Stomach (tissue), 4 donors: ENCODE measurements at regions not wholly inside any gene's neighbourhood (a gene's known extent, or its start where the extent isn't known, plus 50 kb on each side); places are given as distances from the start of the nearest gene placed in this dataset.

Experiments
- CTCF ChIP-seq, 7 experiments: fragments of 450-650 bp in 4 of 7; fragments of 200-600 bp in 3 of 7; sonication (generic) in 3 of 7; IDR thresholded peaks; one replicate each; pipeline ENCODE4 v1.5.1; 2016 to 2019; ENCODE audit warnings: antibody characterized with exemption in 7 of 7, control low read depth in 2 of 7, mild to moderate bottlenecking in 1 of 7
- POLR2AphosphoS5 ChIP-seq, 3 donors: sonication (generic); formaldehyde crosslinking; IDR thresholded peaks; one replicate each; pipeline ENCODE4 v1.6.1; 2016; ENCODE audit warnings: antibody characterized with exemption in 3 of 3

- TF ChIP-seq CTCF (IDR thresholded peaks at IDR 0.05) (no peak), POLR2AphosphoS5 (IDR thresholded peaks at IDR 0.05) (no peak)
These were observed 72.9 kb downstream of the FAM9B start for GRCh38 chrX:8960957-8961468.
